ENCODE measurements at regions not wholly inside any gene's neighbourhood (a gene's known extent, or its start where the extent isn't known, plus 50 kb on each side); places are given as distances from the start of the nearest gene placed in this dataset.

GRCh38 chr2:45209302-45209701, 200.1 kb upstream of the SIX2 start:
- no peak for DNase-seq

- peak; percentile 33 for DNase-seq
These were observed 197.8 kb upstream of the SIX2 start for GRCh38 chr2:45207101-45207500.

GRCh38 chr2:45205985-45206384, 196.7 kb upstream of the SIX2 start:
- no peak for DNase-seq

- no peak for DNase-seq
These were observed 196.2 kb upstream of the SIX2 start for GRCh38 chr2:45205480-45205879.

- no peak for DNase-seq
These were observed 194.1 kb upstream of the SIX2 start for GRCh38 chr2:45203400-45203799.

- no peak for DNase-seq
These were observed 190.7 kb upstream of the SIX2 start for GRCh38 chr2:45199973-45200372.

- no peak for DNase-seq
These were observed 186.7 kb upstream of the SIX2 start for GRCh38 chr2:45195916-45196315.

- DNase-seq: no peak
These were observed 185.3 kb upstream of the SIX2 start for GRCh38 chr2:45194596-45194995.

- no peak for DNase-seq
These were observed 184.3 kb upstream of the SIX2 start for GRCh38 chr2:45193581-45193980.

- DNase-seq: no peak
These were observed 183.7 kb upstream of the SIX2 start for GRCh38 chr2:45192991-45193390.

GRCh38 chr2:45192481-45192880, 183.2 kb upstream of the SIX2 start:
- no peak for DNase-seq

GRCh38 chr2:45191976-45192375, 182.7 kb upstream of the SIX2 start:
- DNase-seq: no peak

- no peak for DNase-seq
These were observed 182.1 kb upstream of the SIX2 start for GRCh38 chr2:45191146-45191863.

- DNase-seq: no peak
These were observed 181.3 kb upstream of the SIX2 start for GRCh38 chr2:45190481-45190942.

GRCh38 chr2:45184606-45185005, 175.4 kb upstream of the SIX2 start:
- no peak for DNase-seq

GRCh38 chr2:45182667-45183295, 173.5 kb upstream of the SIX2 start:
- no peak for DNase-seq

- no peak for DNase-seq
These were observed 171.5 kb upstream of the SIX2 start for GRCh38 chr2:45180779-45181178.

- no peak for DNase-seq
These were observed 170.9 kb upstream of the SIX2 start for GRCh38 chr2:45180033-45180746.

- DNase-seq: no peak
These were observed 169.6 kb upstream of the SIX2 start for GRCh38 chr2:45178854-45179253.

- no peak for DNase-seq
These were observed 169.1 kb upstream of the SIX2 start for GRCh38 chr2:45178359-45178758.

GRCh38 chr2:45177870-45178269, 168.6 kb upstream of the SIX2 start:
- DNase-seq: no peak

- no peak for DNase-seq
These were observed 167.1 kb upstream of the SIX2 start for GRCh38 chr2:45176390-45176789.

- no peak for DNase-seq
These were observed 164.3 kb upstream of the SIX2 start for GRCh38 chr2:45173513-45173912.

GRCh38 chr2:45172760-45173392, 163.6 kb upstream of the SIX2 start:
- no peak for DNase-seq
